HepG2 (cell line): ENCODE measurements at regions not wholly inside any gene's neighbourhood (a gene's known extent, or its start where the extent isn't known, plus 50 kb on each side); places are given as distances from the start of the nearest gene placed in this dataset.

Experiments used
- CEBPB ChIP-seq: IDR thresholded peaks from 2 replicates; pipeline ENCODE4 v1.6.1; 2011; ENCODE audit warnings: low read depth, low read length, improper control_type of control experiment, borderline replicate concordance
- CREM ChIP-seq, 2 experiments: sonication (generic) in 1 of 2; formaldehyde crosslinking in 1 of 2; IDR thresholded peaks; 2 replicates each; pipeline versions ENCODE4 v1.4.0 to v1.6.1; 2016 to 2020; ENCODE audit warnings: antibody characterized with exemption in 1 of 2, mild to moderate bottlenecking in 1 of 2, missing genetic modification reagents in 1 of 2
- SNRNP70 ChIP-seq: fragments of 200-400 bp; formaldehyde crosslinking; IDR thresholded peaks from 2 replicates; pipeline ENCODE4 v1.6.1; 2017; ENCODE audit warnings: mild to moderate bottlenecking, low read depth, low read length, moderate library complexity
- TAF1 ChIP-seq: sonication (generic); formaldehyde crosslinking; IDR thresholded peaks from 2 replicates; pipeline ENCODE4 v1.4.0; 2020; ENCODE audit warnings: missing genetic modification reagents
- USF2 ChIP-seq, 2 experiments: sonication (generic) in 1 of 2; formaldehyde crosslinking in 1 of 2; IDR thresholded peaks; 2 replicates each; pipeline versions ENCODE4 v1.5.1 to v1.6.1; 2011 to 2020; ENCODE audit warnings: borderline replicate concordance in 1 of 2, low read depth in 1 of 2, low read length in 1 of 2, mild to moderate bottlenecking in 1 of 2, missing genetic modification reagents in 1 of 2, moderate library complexity in 1 of 2
- ZNF619 ChIP-seq: sonication (generic); formaldehyde crosslinking; IDR thresholded peaks from 2 replicates; pipeline ENCODE4 v1.4.0; 2020; ENCODE audit warnings: mild to moderate bottlenecking, missing genetic modification reagents
- ZNF839 ChIP-seq: sonication (generic); formaldehyde crosslinking; IDR thresholded peaks from 2 replicates; pipeline ENCODE4 v1.4.0; 2020; ENCODE audit warnings: missing genetic modification reagents, mild to moderate bottlenecking, borderline replicate concordance

- TF ChIP-seq CEBPB (no peak), TAF1 (CRISPR knock-in tag) (no peak), USF2 (IDR thresholded peaks at IDR 0.05; ENCODE audit: low read depth, low read length) (no peak), USF2 (CRISPR knock-in tag; IDR thresholded peaks at IDR 0.05; ENCODE audit: borderline replicate concordance) (no peak), ZNF619 (CRISPR knock-in tag) (no peak), CREM (IDR thresholded peaks at IDR 0.05) (no peak), CREM (CRISPR knock-in tag; IDR thresholded peaks at IDR 0.05) (no peak), ZNF839 (no peak), SNRNP70 (no peak)
Measured at GRCh38 chr5:174479325-174479724, 245.1 kb upstream of the MSX2 start.
